Sigmoid colon (tissue), 4 donors: ENCODE measurements at regions not wholly inside any gene's neighbourhood (a gene's known extent, or its start where the extent isn't known, plus 50 kb on each side); places are given as distances from the start of the nearest gene placed in this dataset.

Experiments used
- EP300 ChIP-seq, 4 donors: sonication (generic); formaldehyde crosslinking; IDR thresholded peaks; one replicate each; pipeline ENCODE4 v1.6.1; 2017; ENCODE audit warnings: antibody characterized with exemption in 4 of 4
- POLR2A ChIP-seq, 2 donors: fragments of 450-650 bp; IDR thresholded peaks; one replicate each; pipeline ENCODE4 v1.6.1; 2016; ENCODE audit warnings: antibody characterized with exemption in 2 of 2, mild to moderate bottlenecking in 2 of 2, moderate library complexity in 2 of 2
- POLR2AphosphoS5 ChIP-seq, 4 donors: sonication (generic); formaldehyde crosslinking; IDR thresholded peaks; one replicate each; pipeline ENCODE4 v1.6.1; 2017; ENCODE audit warnings: antibody characterized with exemption in 4 of 4
- TF ChIP-seq, protein P1 (sequence below), 4 experiments: fragments of 450-650 bp in 3 of 4; fragments of 200-600 bp in 1 of 4; IDR thresholded peaks; one replicate each; pipeline ENCODE4 v1.5.1; 2016 to 2019; ENCODE audit warnings: antibody characterized with exemption in 4 of 4, mild to moderate bottlenecking in 3 of 4, moderate library complexity in 2 of 4

- TF ChIP-seq, protein P1, sequence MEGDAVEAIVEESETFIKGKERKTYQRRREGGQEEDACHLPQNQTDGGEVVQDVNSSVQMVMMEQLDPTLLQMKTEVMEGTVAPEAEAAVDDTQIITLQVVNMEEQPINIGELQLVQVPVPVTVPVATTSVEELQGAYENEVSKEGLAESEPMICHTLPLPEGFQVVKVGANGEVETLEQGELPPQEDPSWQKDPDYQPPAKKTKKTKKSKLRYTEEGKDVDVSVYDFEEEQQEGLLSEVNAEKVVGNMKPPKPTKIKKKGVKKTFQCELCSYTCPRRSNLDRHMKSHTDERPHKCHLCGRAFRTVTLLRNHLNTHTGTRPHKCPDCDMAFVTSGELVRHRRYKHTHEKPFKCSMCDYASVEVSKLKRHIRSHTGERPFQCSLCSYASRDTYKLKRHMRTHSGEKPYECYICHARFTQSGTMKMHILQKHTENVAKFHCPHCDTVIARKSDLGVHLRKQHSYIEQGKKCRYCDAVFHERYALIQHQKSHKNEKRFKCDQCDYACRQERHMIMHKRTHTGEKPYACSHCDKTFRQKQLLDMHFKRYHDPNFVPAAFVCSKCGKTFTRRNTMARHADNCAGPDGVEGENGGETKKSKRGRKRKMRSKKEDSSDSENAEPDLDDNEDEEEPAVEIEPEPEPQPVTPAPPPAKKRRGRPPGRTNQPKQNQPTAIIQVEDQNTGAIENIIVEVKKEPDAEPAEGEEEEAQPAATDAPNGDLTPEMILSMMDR (IDR thresholded peaks at IDR 0.05), result no peak
- TF ChIP-seq POLR2A (IDR thresholded peaks at IDR 0.05), result no peak
- TF ChIP-seq POLR2AphosphoS5 (IDR thresholded peaks at IDR 0.05), result no peak
- TF ChIP-seq EP300 (IDR thresholded peaks at IDR 0.05), result no peak
These were observed 866.3 kb upstream of the GBE1 start for GRCh38 chr3:82627733-82628132.
